ENCODE measurements at regions not wholly inside any gene's neighbourhood (a gene's known extent, or its start where the extent isn't known, plus 50 kb on each side); places are given as distances from the start of the nearest gene placed in this dataset.

DNA sequence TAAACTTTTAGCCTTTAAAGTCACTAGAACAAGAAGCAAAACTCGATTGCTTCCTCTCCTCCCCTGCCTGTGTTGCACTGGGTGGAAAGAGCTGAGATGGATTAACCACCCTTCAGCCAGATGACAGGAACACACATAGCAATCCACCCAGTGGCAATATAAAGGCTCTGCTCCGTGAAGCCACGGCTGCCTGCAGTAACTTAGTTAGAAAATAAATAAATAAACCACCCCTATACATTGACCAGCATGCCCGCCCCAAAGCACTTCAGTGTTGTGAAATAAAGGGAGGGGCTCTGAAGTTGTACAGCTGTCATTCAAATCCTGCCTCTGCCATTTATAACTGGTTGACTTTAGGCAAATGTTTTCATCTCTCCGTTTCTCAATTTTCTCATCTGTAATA is 217.1 kb upstream of the LDB2 start:
- Histone ChIP-seq H3K9me3 (replicated peaks; ENCODE audit: control insufficient read depth, insufficient read depth, low read length) (no peaks in the 10 kb centered on the region), H3K27ac (ENCODE audit: control insufficient read depth, insufficient read depth) (no peak overlapping the region), H2AFZ (ENCODE audit: control insufficient read depth, low read depth, low read length) (no peak overlapping the region), H4K20me1 (ENCODE audit: control insufficient read depth, insufficient read depth) (no peaks in the 10 kb centered on the region), H3K4me1 (ENCODE audit: control insufficient read depth, insufficient read depth, low read length) (no peaks in the 10 kb centered on the region), H3K4me3 (no peak overlapping the region), H3K79me2 (ENCODE audit: control insufficient read depth, insufficient read depth, low read length) (no peaks in the 10 kb centered on the region), H3K36me3 (ENCODE audit: control insufficient read depth in 2 of 2, insufficient read depth in 2 of 2, low read length in 1 of 2) (no peaks in the 10 kb centered on the region), H3K4me2 (ENCODE audit: control insufficient read depth, insufficient read depth) (no peak overlapping the region), H3K27me3 (replicated peaks in 1 of 2; ENCODE audit: control insufficient read depth in 2 of 2, insufficient read depth in 2 of 2, low read length in 1 of 2) (no peaks in the 10 kb centered on the region), H3K9ac (ENCODE audit: control insufficient read depth, insufficient read depth, low read length) (no peak overlapping the region)
- no peak for DNase-seq (ENCODE audit: low read depth, low spot score)
- RAD21 ChIA-PET (ENCODE audit: unreplicated experiment) = no interaction called here
- TF ChIP-seq, protein P1, sequence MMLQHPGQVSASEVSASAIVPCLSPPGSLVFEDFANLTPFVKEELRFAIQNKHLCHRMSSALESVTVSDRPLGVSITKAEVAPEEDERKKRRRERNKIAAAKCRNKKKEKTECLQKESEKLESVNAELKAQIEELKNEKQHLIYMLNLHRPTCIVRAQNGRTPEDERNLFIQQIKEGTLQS (IDR thresholded peaks at IDR 0.05; ENCODE audit: borderline replicate concordance, extremely low read depth, low read depth, low read length) = no peak
- TF ChIP-seq NR2C2 (IDR thresholded peaks at IDR 0.05; ENCODE audit: borderline replicate concordance, control insufficient read depth, insufficient read length, low read depth) (no peak), MEF2B (IDR thresholded peaks at IDR 0.05; ENCODE audit: partially characterized antibody, poor library complexity, severe bottlenecking) (no peak)
- TF ChIP-seq, protein P2, sequence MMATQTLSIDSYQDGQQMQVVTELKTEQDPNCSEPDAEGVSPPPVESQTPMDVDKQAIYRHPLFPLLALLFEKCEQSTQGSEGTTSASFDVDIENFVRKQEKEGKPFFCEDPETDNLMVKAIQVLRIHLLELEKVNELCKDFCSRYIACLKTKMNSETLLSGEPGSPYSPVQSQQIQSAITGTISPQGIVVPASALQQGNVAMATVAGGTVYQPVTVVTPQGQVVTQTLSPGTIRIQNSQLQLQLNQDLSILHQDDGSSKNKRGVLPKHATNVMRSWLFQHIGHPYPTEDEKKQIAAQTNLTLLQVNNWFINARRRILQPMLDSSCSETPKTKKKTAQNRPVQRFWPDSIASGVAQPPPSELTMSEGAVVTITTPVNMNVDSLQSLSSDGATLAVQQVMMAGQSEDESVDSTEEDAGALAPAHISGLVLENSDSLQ (IDR thresholded peaks at IDR 0.05) = no peak
- no peak for FAIRE-seq
- CTCF ChIA-PET = interaction anchor here (0.7 to 1.7 kb wide), 3 partner anchors 10 to 332 kb away, joined by 3 to 4 read pairs (median 4); no protein-coding TSS in a partner anchor
- no peak for ATAC-seq
- 10% methylated on average over 5 of the region's 5 CpGs for WGBS (ENCODE audit: insufficient coverage, insufficient replicate concordance, low lambda C conversion rate, missing lambda C conversion rate)
- POLR2A ChIA-PET = no interaction called here
- no TSS peak for BruUV-seq (replicated peaks)
- SMC1A ChIA-PET (ENCODE audit: uncharacterized antibody, unreplicated experiment) = interaction anchor here (0.6 kb wide), 1 partner anchor 1718 kb away, joined by 3 read pairs; no protein-coding TSS in a partner anchor
- in situ Hi-C loops (cut with MboI) (no loop called here), intact Hi-C loops (cut with micrococcal nuclease; ENCODE audit: unreplicated experiment) (no loop called here)

DNA sequence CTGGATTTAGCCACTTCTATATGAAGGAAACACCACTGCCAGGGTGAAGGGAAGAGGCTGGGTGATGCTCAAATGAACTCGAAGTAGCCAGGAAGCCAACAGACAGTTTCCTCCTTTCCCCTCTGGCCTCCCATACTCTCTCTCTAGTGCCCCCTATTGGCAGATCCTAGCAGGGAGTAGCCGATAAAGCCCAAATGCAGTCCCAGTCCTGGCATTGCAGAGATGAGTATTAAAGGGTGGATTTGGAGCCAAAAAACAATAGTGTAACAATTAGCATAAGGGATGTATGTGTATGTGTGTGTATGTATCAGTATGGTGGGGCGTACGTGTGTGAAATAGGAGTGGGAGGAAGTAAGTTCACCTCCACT is 213.8 kb upstream of the LDB2 start:
- Histone ChIP-seq H3K9me3 (replicated peaks; ENCODE audit: control insufficient read depth, insufficient read depth, low read length) (no peaks in the 10 kb centered on the region), H3K4me1 (ENCODE audit: control insufficient read depth, insufficient read depth, low read length) (no peaks in the 10 kb centered on the region), H2AFZ (ENCODE audit: control insufficient read depth, low read depth, low read length) (no peak overlapping the region), H3K36me3 (ENCODE audit: control insufficient read depth in 2 of 2, insufficient read depth in 2 of 2, low read length in 1 of 2) (no peaks in the 10 kb centered on the region), H3K4me3 (no peak overlapping the region), H3K27ac (ENCODE audit: control insufficient read depth, insufficient read depth) (no peak overlapping the region), H3K27me3 (replicated peaks in 1 of 2; ENCODE audit: control insufficient read depth in 2 of 2, insufficient read depth in 2 of 2, low read length in 1 of 2) (no peaks in the 10 kb centered on the region), H4K20me1 (ENCODE audit: control insufficient read depth, insufficient read depth) (no peaks in the 10 kb centered on the region), H3K4me2 (ENCODE audit: control insufficient read depth, insufficient read depth) (no peak overlapping the region), H3K9ac (ENCODE audit: control insufficient read depth, insufficient read depth, low read length) (no peak overlapping the region), H3K79me2 (ENCODE audit: control insufficient read depth, insufficient read depth, low read length) (no peaks in the 10 kb centered on the region)
- POLR2A ChIA-PET = no interaction called here
- no peak for DNase-seq (ENCODE audit: low read depth, low spot score)
- in situ Hi-C loops (cut with MboI) (no loop called here), intact Hi-C loops (cut with micrococcal nuclease; ENCODE audit: unreplicated experiment) (no loop called here)
- ATAC-seq = peak; percentile 51; the same call in 2 of the 3 replicates
- WGBS (ENCODE audit: insufficient coverage, insufficient replicate concordance, low lambda C conversion rate, missing lambda C conversion rate) = 53% methylated on average over 4 of the region's 4 CpGs
- CTCF ChIA-PET = interaction anchor here (0.7 to 1.5 kb wide), 3 partner anchors 78 to 335 kb away, joined by 3 to 6 read pairs (median 5); no protein-coding TSS in a partner anchor
- no TSS peak for BruUV-seq (replicated peaks)
- RAD21 ChIA-PET (ENCODE audit: unreplicated experiment) = interaction anchor here (0.9 kb wide), 1 partner anchor 336 kb away, joined by 3 read pairs; no protein-coding TSS in a partner anchor
- SMC1A ChIA-PET (ENCODE audit: uncharacterized antibody, unreplicated experiment) = interaction anchor here (0.7 to 1.7 kb wide), 3 partner anchors 12 to 821 kb away, joined by 3 to 4 read pairs (median 3); no protein-coding TSS in a partner anchor
- no peak for FAIRE-seq
- TF ChIP-seq NR2F1 (conservative IDR thresholded peaks at IDR 0.05) = no peak
- TF ChIP-seq RAD21 (IDR thresholded peaks at IDR 0.05; ENCODE audit: insufficient read depth, low read depth, low read length) = peak; percentile 39; the same call in 1 of the 2 replicates
- TF ChIP-seq IRF4 (IDR thresholded peaks at IDR 0.05; ENCODE audit: low read depth, low read length) = no peak
- no peak for TF ChIP-seq RB1 (IDR thresholded peaks at IDR 0.05; ENCODE audit: borderline replicate concordance)
- TF ChIP-seq MTA3 (IDR thresholded peaks at IDR 0.05; ENCODE audit: borderline replicate concordance, low read length) = no peak
- TF ChIP-seq, protein P3, sequence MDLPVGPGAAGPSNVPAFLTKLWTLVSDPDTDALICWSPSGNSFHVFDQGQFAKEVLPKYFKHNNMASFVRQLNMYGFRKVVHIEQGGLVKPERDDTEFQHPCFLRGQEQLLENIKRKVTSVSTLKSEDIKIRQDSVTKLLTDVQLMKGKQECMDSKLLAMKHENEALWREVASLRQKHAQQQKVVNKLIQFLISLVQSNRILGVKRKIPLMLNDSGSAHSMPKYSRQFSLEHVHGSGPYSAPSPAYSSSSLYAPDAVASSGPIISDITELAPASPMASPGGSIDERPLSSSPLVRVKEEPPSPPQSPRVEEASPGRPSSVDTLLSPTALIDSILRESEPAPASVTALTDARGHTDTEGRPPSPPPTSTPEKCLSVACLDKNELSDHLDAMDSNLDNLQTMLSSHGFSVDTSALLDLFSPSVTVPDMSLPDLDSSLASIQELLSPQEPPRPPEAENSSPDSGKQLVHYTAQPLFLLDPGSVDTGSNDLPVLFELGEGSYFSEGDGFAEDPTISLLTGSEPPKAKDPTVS (IDR thresholded peaks at IDR 0.05; ENCODE audit: low read depth, low read length) = no peak
- no peak for TF ChIP-seq SREBF1 (IDR thresholded peaks at IDR 0.05; ENCODE audit: low read length)
- TF ChIP-seq CREM (IDR thresholded peaks at IDR 0.05; ENCODE audit: low read depth) = no peak
- no peak for TF ChIP-seq PAX8 (IDR thresholded peaks at IDR 0.05)
- TF ChIP-seq ASH2L (IDR thresholded peaks at IDR 0.05; ENCODE audit: borderline replicate concordance, low read depth) = no peak
- TF ChIP-seq CBFB (IDR thresholded peaks at IDR 0.05; ENCODE audit: low read depth) = no peak
